GM12891 (cell line): ENCODE measurements at regions not wholly inside any gene's neighbourhood (a gene's known extent, or its start where the extent isn't known, plus 50 kb on each side); places are given as distances from the start of the nearest gene placed in this dataset.

Experiments
- POLR2A ChIP-seq: IDR thresholded peaks from 2 replicates; pipeline ENCODE4 v1.6.1; 2011; ENCODE audit warnings: low read depth, low read length, control low read depth
- POLR2AphosphoS5 ChIP-seq: IDR thresholded peaks from 2 replicates; pipeline ENCODE4 v1.6.1; 2011; ENCODE audit warnings: low read depth, low read length, control low read depth
- POU2F2 ChIP-seq: IDR thresholded peaks from 2 replicates; pipeline ENCODE4 v1.6.1; 2011; ENCODE audit warnings: low read depth, mild to moderate bottlenecking, control low read depth, low read length, moderate library complexity
- SPI1 ChIP-seq: IDR thresholded peaks from 2 replicates; pipeline ENCODE4 v1.6.1; 2011; ENCODE audit warnings: low read depth, low read length, control low read depth
- TAF1 ChIP-seq: IDR thresholded peaks from 2 replicates; pipeline ENCODE4 v1.6.1; 2011; ENCODE audit warnings: low read depth, low read length, control low read depth

DNA sequence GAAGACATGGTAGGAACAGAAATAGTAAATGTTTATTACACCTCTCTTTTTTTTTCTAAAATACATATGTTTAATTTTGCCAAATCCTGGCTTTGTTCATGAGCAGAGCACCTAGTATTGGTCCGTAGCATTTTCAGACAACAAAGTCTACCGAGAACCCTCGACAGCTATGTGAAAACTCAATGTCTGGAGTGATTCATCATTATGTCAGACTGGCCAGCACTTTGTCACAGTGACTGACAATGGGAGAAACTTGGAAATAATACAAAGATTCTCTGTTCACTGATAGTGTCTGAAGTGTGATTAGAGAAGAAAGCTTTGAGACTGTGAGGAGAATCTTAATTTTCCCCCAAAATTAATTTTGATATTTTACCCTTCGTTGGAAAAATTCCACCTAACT is 143.0 kb downstream of the HNMT start:
- TF ChIP-seq TAF1 (no peak), POLR2A (no peak), POLR2AphosphoS5 (no peak), POU2F2 (no peak), SPI1 (no peak)
